ENCODE measurements at regions not wholly inside any gene's neighbourhood (a gene's known extent, or its start where the extent isn't known, plus 50 kb on each side); places are given as distances from the start of the nearest gene placed in this dataset.

GRCh38 chr3:65169961-65170360, 482.2 kb upstream of the ADAMTS9 start:
- no peak for DNase-seq (ENCODE audit: low read depth)
- TF ChIP-seq CTCF (IDR thresholded peaks at IDR 0.05; ENCODE audit: insufficient read depth, low read depth, low read length, missing control alignments) = no peak
- no peak overlapping the region for H3K4me3 ChIP-seq (ENCODE audit: low read length)

DNA sequence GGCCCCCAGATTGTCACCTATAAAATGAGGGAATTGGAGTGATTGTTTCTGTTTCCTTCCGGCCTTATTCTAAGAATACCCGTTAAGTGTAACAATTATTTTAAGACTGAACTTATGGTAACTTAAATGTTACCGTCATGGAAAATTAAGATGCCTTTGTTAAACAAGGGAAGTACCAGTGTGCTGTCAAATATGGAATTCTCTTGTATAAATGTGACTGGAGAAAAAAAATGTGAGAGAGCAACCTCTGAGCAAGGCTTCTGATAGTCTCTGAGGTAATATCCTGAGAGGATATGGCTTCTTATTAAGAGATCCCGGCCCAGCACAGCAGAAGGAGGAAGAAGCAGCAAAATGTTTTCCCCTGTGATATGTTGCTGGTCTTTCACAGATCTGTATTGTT, 480.7 kb upstream of the ADAMTS9 start:
- H3K4me3 ChIP-seq (ENCODE audit: low read length) = no peak overlapping the region
- TF ChIP-seq CTCF (IDR thresholded peaks at IDR 0.05; ENCODE audit: insufficient read depth, low read depth, low read length, missing control alignments) = no peak
- no peak for DNase-seq (ENCODE audit: low read depth)

DNA sequence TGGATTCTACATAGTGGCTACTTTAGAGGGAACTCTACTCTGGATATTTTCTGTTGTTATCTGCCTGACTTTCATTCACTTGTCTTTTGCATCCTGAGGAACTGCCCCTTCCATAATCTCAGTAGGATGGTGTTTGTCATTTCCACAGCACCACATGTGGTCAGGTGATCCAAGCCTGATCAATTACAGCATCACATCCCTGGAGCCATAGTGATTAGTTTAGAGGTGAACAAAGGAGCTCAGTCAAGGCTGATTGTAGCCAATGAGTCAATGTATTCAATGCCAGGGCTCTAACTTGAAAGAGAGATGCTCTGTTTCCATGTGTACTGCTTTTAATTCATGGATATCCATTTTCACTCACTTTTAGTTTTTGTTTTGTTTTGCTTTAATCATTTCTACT, 478.7 kb upstream of the ADAMTS9 start:
- TF ChIP-seq CTCF (IDR thresholded peaks at IDR 0.05; ENCODE audit: insufficient read depth, low read depth, low read length, missing control alignments) = no peak
- DNase-seq (ENCODE audit: low read depth) = no peak
- no peak overlapping the region for H3K4me3 ChIP-seq (ENCODE audit: low read length)

DNA sequence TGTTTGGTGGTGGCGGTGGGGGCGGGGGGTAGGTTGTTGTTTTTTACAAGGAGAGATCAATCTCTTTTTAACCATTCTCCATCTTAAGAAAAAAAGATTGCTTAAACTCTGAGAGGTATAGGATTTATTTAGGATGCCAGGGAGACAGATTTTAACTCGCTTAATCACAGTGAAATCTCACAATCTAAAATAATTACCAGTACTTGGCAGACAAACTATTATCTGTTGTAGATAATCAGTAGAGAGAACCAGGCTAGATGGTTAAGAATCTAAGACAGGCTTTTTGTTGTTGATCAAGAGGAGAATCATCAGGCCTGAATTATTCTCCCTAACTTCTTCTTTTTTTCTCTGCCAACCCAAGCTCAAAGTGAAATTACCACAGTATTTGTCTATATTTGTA, 470.2 kb upstream of the ADAMTS9 start:
- no peak for TF ChIP-seq CTCF (IDR thresholded peaks at IDR 0.05; ENCODE audit: insufficient read depth, low read depth, low read length, missing control alignments)
- H3K4me3 ChIP-seq (ENCODE audit: low read length) = no peak overlapping the region
- DNase-seq (ENCODE audit: low read depth) = no peak

GRCh38 chr3:65153850-65154512, 466.2 kb upstream of the ADAMTS9 start:
- H3K4me3 ChIP-seq (ENCODE audit: low read length) = no peak overlapping the region
- no peak for TF ChIP-seq CTCF (IDR thresholded peaks at IDR 0.05; ENCODE audit: insufficient read depth, low read depth, low read length, missing control alignments)
- no peak for DNase-seq (ENCODE audit: low read depth)

DNA sequence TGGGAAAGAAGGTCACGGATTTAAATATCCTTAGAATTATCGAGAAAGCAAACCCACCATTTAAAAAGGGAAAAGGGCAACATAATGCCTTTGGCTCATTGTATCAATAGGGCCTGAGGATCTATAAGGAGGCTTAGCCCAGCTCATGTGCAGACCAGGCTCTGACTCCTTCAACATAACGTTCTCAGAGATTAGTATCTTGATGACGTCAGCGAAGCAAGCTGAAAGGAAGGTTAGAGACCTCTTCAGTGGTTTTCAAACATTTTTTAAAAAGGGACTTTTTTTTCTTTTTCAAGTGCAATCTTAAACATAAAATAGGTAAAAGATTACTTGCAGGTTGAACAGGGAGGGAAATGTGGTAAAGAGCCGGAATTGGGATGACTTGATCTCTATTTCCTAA, 463.9 kb upstream of the ADAMTS9 start:
- no peak for DNase-seq (ENCODE audit: low read depth)
- no peak for TF ChIP-seq CTCF (IDR thresholded peaks at IDR 0.05; ENCODE audit: insufficient read depth, low read depth, low read length, missing control alignments)
- no peak overlapping the region for H3K4me3 ChIP-seq (ENCODE audit: low read length)

DNA sequence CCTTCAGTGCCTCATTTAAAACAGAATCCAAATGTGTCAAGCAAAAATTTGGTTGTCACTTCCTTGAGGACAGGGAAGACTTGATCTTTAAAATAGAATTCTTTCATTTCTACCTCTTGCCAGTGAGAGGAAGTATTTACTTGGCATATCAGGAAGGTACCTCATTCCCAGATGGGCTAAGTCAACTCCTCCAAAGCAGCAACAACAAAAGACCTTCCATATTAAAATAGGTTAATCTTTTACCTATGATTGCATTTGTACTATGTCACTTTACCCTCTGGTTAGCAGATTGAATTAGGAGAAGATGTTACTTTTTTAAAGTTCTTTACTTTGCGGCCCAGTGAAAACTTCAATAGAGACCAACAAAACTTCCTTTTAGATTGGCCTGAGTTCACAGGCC, 462.1 kb upstream of the ADAMTS9 start:
- no peak overlapping the region for H3K4me3 ChIP-seq (ENCODE audit: low read length)
- DNase-seq (ENCODE audit: low read depth) = no peak
- no peak for TF ChIP-seq CTCF (IDR thresholded peaks at IDR 0.05; ENCODE audit: insufficient read depth, low read depth, low read length, missing control alignments)
